Progenitor cell of endocrine pancreas (in vitro differentiated cells): ENCODE measurements at regions not wholly inside any gene's neighbourhood (a gene's known extent, or its start where the extent isn't known, plus 50 kb on each side); places are given as distances from the start of the nearest gene placed in this dataset.

ENCODE experiments used
- DNase-seq: peaks from one replicate; pipeline ENCODE4 v3.0.0; 2021; ENCODE audit warnings: low spot score; ENCODE audit not compliant: unreplicated experiment
- H3K27ac Mint-ChIP-seq: 2 replicates; pipeline ENCODE4 v1.8.0; 2021; ENCODE audit warnings: mild to moderate bottlenecking, moderate library complexity, mixed read lengths
- H3K27me3 Mint-ChIP-seq: 2 replicates; pipeline ENCODE4 v1.8.0; 2021; ENCODE audit warnings: mixed read lengths
- H3K36me3 Mint-ChIP-seq: 2 replicates; pipeline ENCODE4 v1.8.0; 2022; ENCODE audit warnings: mixed read lengths; ENCODE audit not compliant: insufficient read depth
- H3K4me1 Mint-ChIP-seq: 2 replicates; pipeline ENCODE4 v1.8.0; 2021; ENCODE audit warnings: low read depth, mixed read lengths
- H3K4me3 Mint-ChIP-seq: 2 replicates; pipeline ENCODE4 v1.8.0; 2021; ENCODE audit warnings: low read depth, mild to moderate bottlenecking, moderate library complexity, mixed read lengths
- H3K9me3 Mint-ChIP-seq: 2 replicates; pipeline ENCODE4 v1.8.0; 2021; ENCODE audit warnings: low read depth, mixed read lengths
- TF ChIP-seq, protein P1 (sequence below): fragments of 200-600 bp; sonication (generic); IDR thresholded peaks from one replicate; pipeline ENCODE4 v1.5.0; 2021; ENCODE audit warnings: antibody characterized with exemption, mild to moderate bottlenecking; ENCODE audit not compliant: unreplicated experiment

DNA sequence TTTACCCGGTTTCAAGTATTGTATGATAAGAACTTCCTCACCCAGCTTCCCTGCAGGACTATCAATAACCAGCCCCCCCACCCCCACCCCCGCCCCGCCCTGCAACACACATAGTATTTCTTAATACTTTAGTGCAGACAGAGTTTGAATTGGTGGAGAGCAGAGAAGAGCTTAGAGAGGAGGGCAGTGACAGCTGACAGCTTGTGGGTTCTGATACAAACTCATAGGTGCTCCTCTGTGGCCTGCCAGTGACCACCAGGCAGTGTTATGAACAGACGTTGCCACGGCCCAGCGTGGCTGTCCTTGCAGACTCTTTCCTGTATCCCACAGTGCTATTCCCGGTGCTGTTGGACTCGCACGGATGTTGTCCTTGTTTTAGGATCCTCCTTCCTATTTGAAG is 186.9 kb upstream of the ADO start:
- no peak for DNase-seq
- H3K4me3 Mint-ChIP-seq, result no peak overlapping the region
- H3K27me3 Mint-ChIP-seq, result peaks cover 7% of the 10 kb centered on the region
- H3K36me3 Mint-ChIP-seq, result no peaks in the 10 kb centered on the region
- H3K27ac Mint-ChIP-seq, result no peak overlapping the region
- TF ChIP-seq, protein P1, sequence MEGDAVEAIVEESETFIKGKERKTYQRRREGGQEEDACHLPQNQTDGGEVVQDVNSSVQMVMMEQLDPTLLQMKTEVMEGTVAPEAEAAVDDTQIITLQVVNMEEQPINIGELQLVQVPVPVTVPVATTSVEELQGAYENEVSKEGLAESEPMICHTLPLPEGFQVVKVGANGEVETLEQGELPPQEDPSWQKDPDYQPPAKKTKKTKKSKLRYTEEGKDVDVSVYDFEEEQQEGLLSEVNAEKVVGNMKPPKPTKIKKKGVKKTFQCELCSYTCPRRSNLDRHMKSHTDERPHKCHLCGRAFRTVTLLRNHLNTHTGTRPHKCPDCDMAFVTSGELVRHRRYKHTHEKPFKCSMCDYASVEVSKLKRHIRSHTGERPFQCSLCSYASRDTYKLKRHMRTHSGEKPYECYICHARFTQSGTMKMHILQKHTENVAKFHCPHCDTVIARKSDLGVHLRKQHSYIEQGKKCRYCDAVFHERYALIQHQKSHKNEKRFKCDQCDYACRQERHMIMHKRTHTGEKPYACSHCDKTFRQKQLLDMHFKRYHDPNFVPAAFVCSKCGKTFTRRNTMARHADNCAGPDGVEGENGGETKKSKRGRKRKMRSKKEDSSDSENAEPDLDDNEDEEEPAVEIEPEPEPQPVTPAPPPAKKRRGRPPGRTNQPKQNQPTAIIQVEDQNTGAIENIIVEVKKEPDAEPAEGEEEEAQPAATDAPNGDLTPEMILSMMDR, result no peak
- H3K4me1 Mint-ChIP-seq, result peaks cover 2% of the 10 kb centered on the region
- H3K9me3 Mint-ChIP-seq, result no peaks in the 10 kb centered on the region

DNA sequence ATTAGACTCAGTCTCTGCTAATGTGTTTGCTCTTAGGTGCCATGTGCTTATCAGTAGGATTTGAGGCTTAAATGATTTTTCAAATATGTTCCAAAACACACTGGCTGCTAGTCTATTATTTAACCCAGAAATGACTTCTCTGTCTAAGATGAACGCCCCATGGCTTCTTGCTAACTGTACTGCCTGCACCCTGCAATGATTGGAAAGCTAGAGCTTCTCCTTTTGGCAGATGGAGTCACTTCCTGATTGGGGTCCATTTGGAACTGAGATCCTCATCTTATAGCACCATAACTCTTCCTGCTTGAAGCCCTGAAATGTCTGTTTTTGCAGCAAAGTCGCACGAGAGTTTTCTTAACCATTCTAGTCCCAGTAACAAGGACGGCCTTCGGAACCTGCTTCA is 186.5 kb upstream of the ADO start:
- TF ChIP-seq, protein P1, result no peak
- H3K4me1 Mint-ChIP-seq, result peaks cover 2% of the 10 kb centered on the region

DNA sequence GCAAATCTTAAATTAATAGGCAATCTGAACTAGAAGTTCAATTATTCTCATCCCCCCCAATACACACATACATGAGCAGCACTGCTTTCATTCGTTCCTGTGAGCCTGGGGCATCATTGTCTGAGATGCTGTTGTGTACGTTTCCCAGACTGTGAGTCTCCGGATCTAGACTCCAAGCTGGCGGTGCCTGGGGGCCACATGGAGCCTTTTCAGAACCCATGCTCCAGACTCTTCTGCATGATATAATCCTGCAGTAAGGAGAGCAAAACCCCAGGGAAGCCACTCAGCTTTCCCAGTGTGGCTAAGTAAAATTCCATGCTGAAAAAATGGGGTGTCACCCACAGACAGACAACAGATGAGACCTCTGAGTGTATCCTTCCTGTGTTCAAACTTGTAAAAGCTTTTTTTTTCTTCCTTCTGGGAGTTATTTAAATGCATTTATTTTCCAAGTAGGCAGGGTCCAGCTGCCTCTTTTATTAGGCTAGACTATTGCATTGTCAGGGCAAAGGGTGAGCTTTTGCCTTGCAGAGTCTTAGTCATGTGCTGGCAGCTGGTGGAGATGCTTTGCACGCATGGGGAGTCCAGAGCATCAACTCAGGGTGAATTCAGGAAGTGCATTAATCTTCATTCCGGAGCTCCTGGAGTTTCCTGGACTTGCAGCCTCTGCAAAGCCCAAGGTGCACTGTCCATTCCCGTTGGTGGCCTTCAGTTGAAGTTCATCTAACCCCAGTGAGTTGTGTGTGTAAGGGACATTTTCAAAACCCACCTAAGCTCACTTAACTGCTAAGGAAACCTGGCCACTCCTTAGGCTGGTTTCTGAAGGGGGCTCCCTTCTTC is 185.7 kb upstream of the ADO start:
- no peak for DNase-seq
- no peaks in the 10 kb centered on the region for H3K9me3 Mint-ChIP-seq
- peaks cover 2% of the 10 kb centered on the region for H3K4me1 Mint-ChIP-seq
- TF ChIP-seq, protein P1, result no peak
- no peak overlapping the region for H3K4me3 Mint-ChIP-seq
- H3K36me3 Mint-ChIP-seq, result no peaks in the 10 kb centered on the region
- no peak overlapping the region for H3K27ac Mint-ChIP-seq
- peaks cover 7% of the 10 kb centered on the region for H3K27me3 Mint-ChIP-seq

More for the DNA sequence above, 186.5 kb upstream of the ADO start:
- H3K27me3 Mint-ChIP-seq, result peaks cover 7% of the 10 kb centered on the region
- no peak for DNase-seq
- no peak overlapping the region for H3K27ac Mint-ChIP-seq
- no peaks in the 10 kb centered on the region for H3K36me3 Mint-ChIP-seq
- no peaks in the 10 kb centered on the region for H3K9me3 Mint-ChIP-seq
- H3K4me3 Mint-ChIP-seq, result no peak overlapping the region

DNA sequence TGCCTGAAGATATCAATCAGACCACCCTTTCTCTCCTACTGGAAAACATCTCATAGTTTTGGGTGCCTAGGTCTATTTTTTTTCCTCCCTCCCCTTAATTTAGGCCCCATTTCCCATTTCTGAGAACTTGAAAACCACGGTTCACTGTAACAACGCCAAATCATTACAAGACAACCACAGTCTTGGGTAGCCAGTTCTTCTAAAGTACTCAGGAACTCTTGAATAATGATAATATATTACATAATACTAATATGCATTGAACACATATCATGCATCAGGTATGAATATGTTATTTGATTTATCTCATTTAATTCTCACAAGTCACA is 185.1 kb upstream of the ADO start:
- H3K4me1 Mint-ChIP-seq, result peaks cover 2% of the 10 kb centered on the region
- TF ChIP-seq, protein P1, result no peak
- peaks cover 7% of the 10 kb centered on the region for H3K27me3 Mint-ChIP-seq
- no peaks in the 10 kb centered on the region for H3K9me3 Mint-ChIP-seq
- H3K27ac Mint-ChIP-seq, result no peak overlapping the region
- DNase-seq, result no peak
- H3K4me3 Mint-ChIP-seq, result no peak overlapping the region
- H3K36me3 Mint-ChIP-seq, result no peaks in the 10 kb centered on the region

DNA sequence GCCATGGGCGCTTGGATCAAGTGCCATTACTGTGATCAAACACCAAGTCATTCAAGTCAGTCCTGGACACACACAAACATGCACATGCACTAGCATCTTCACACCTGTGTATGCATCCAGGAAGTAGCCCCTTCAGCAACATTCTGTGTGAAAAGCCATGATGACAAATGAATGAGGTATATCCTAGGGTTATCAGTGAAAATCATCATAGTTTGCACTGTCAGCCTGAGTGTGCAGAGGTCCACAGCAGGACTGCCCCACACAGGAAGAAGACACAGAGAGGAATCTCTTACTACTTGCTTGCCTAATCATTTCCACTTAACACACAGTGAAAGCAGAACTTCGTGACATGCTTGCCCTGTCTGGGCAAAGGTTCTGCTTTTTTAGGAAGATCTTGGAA is 184.0 kb upstream of the ADO start:
- TF ChIP-seq, protein P1, result no peak
- peaks cover 4% of the 10 kb centered on the region for H3K27me3 Mint-ChIP-seq
- no peak overlapping the region for H3K27ac Mint-ChIP-seq
- DNase-seq, result no peak
- no peaks in the 10 kb centered on the region for H3K9me3 Mint-ChIP-seq
- H3K4me1 Mint-ChIP-seq, result peaks cover 6% of the 10 kb centered on the region
- H3K36me3 Mint-ChIP-seq, result no peaks in the 10 kb centered on the region
- H3K4me3 Mint-ChIP-seq, result no peak overlapping the region
